Esophagus squamous epithelium (tissue), 5 donors: ENCODE measurements at regions not wholly inside any gene's neighbourhood (a gene's known extent, or its start where the extent isn't known, plus 50 kb on each side); places are given as distances from the start of the nearest gene placed in this dataset.
A peak's percentile ranks its signal among the peaks of the same experiment; 100 is the strongest.

ENCODE experiments used
- DNase-seq: peaks from one replicate; lab custom pipeline; 2025; lab: John Stamatoyannopoulos, UW
- H3K27ac ChIP-seq, 4 donors: fragments of 200-600 bp; sonication (generic); one replicate each; pipeline ENCODE4 v1.5.1; 2016 to 2019; ENCODE audit warnings: mild to moderate bottlenecking in 1 of 4
- H3K27me3 ChIP-seq, 4 donors: fragments of 200-600 bp; sonication (generic); 1 replicate in 3 of 4; 2 replicates in 1 of 4; pipeline versions ENCODE4 v1.5.1 to v1.6.0; 2017 to 2021; ENCODE audit warnings: antibody characterized with exemption in 1 of 4
- H3K36me3 ChIP-seq, 3 donors: fragments of 200-600 bp; sonication (generic); one replicate each; pipeline ENCODE4 v1.5.1; 2016 to 2019
- H3K4me1 ChIP-seq, 3 donors: fragments of 200-600 bp; sonication (generic); one replicate each; pipeline ENCODE4 v1.5.1; 2017 to 2019
- H3K4me3 ChIP-seq, 4 donors: fragments of 200-600 bp; sonication (generic); 1 replicate in 3 of 4; 2 replicates in 1 of 4; pipeline ENCODE4 v1.5.1; 2016 to 2019; ENCODE audit warnings: mild to moderate bottlenecking in 2 of 4, moderate library complexity in 1 of 4
- H3K9me3 ChIP-seq, 3 donors: fragments of 200-600 bp; sonication (generic); one replicate each; pipeline ENCODE4 v1.5.1; 2016 to 2019
- CTCF ChIP-seq, 6 experiments: fragments of 450-650 bp in 4 of 6; fragments of 200-600 bp in 2 of 6; sonication (generic) in 2 of 6; IDR thresholded peaks; one replicate each; pipeline ENCODE4 v1.5.1; 2016 to 2019; ENCODE audit warnings: antibody characterized with exemption in 6 of 6, mild to moderate bottlenecking in 4 of 6, moderate library complexity in 4 of 6
- POLR2A ChIP-seq, 4 donors: fragments of 450-650 bp; IDR thresholded peaks; one replicate each; pipeline ENCODE4 v1.6.1; 2017; ENCODE audit warnings: antibody characterized with exemption in 4 of 4, mild to moderate bottlenecking in 4 of 4, moderate library complexity in 3 of 4
- WGBS, 2 donors: methylation state at CpG; one replicate each; pipeline ENCODE4 v1.1.5; 2018; 5-methylcytosine and 5-hydroxymethylcytosine counted together
- intact Hi-C: fragments of 100-400 bp; cut with DNase I; formaldehyde crosslinking; loops from one replicate; pipeline ENCODE4 v1.15.0; 2022
- donor health status: DM: yes; HTN: yes; CAD: no.

GRCh38 chr12:89040146-89040964, 311.9 kb downstream of the DUSP6 start:
- Histone ChIP-seq H3K36me3 (no peaks in the 10 kb centered on the region), H3K9me3 (no peaks in the 10 kb centered on the region), H3K27me3 (no peaks in the 10 kb centered on the region), H3K27ac (no peak overlapping the region), H3K4me3 (no peak overlapping the region), H3K4me1 (no peaks in the 10 kb centered on the region)
- intact Hi-C loops = no loop called here
- no peak for DNase-seq
- 75 to 86% methylated on average over 4 to 10 of the region's 10 CpGs for WGBS, 2 donors
- TF ChIP-seq CTCF (IDR thresholded peaks at IDR 0.05) (peak in 1 of 6 experiments; percentile 12), POLR2A (IDR thresholded peaks at IDR 0.05) (no peak)

- H3K4me1 ChIP-seq = no peaks in the 10 kb centered on the region
- intact Hi-C loops = no loop called here
- H3K27ac ChIP-seq = no peak overlapping the region
- H3K36me3 ChIP-seq = no peaks in the 10 kb centered on the region
- H3K27me3 ChIP-seq = no peaks in the 10 kb centered on the region
- 72 to 85% methylated on average over 2 to 4 of the region's 4 CpGs for WGBS, 2 donors
- no peak for DNase-seq
- H3K4me3 ChIP-seq = no peak overlapping the region
- TF ChIP-seq POLR2A (IDR thresholded peaks at IDR 0.05) = no peak
- TF ChIP-seq CTCF (IDR thresholded peaks at IDR 0.05) = no peak
- H3K9me3 ChIP-seq = no peaks in the 10 kb centered on the region
These were observed 313.3 kb downstream of the DUSP6 start for GRCh38 chr12:89038831-89039512.

GRCh38 chr12:89033062-89033461, 319.2 kb downstream of the DUSP6 start:
- Histone ChIP-seq H3K27me3 (peaks cover 0 to 7% (median 0%) of the 10 kb centered on the region in 4 donors), H3K36me3 (no peaks in the 10 kb centered on the region), H3K4me3 (no peak overlapping the region), H3K27ac (no peak overlapping the region), H3K9me3 (no peaks in the 10 kb centered on the region), H3K4me1 (no peaks in the 10 kb centered on the region)
- no peak for DNase-seq
- intact Hi-C loops = no loop called here
- no peak for TF ChIP-seq POLR2A (IDR thresholded peaks at IDR 0.05)
- TF ChIP-seq CTCF (IDR thresholded peaks at IDR 0.05) = no peak
- 87 to 100% methylated on average over 3 of the region's 3 CpGs for WGBS, 2 donors

- H3K27ac ChIP-seq = no peak overlapping the region
- TF ChIP-seq CTCF (IDR thresholded peaks at IDR 0.05) = no peak
- no peak for TF ChIP-seq POLR2A (IDR thresholded peaks at IDR 0.05)
- 92 to 95% methylated on average over 2 of the region's 2 CpGs for WGBS, 2 donors
- no peaks in the 10 kb centered on the region for H3K36me3 ChIP-seq
- H3K9me3 ChIP-seq = no peaks in the 10 kb centered on the region
- H3K4me3 ChIP-seq = no peak overlapping the region
- peaks cover 0 to 7% (median 0%) of the 10 kb centered on the region in 4 donors for H3K27me3 ChIP-seq
- H3K4me1 ChIP-seq = no peaks in the 10 kb centered on the region
- DNase-seq = no peak
- intact Hi-C loops = no loop called here
These were observed 322.3 kb downstream of the DUSP6 start for GRCh38 chr12:89029961-89030360.

- H3K36me3 ChIP-seq = no peaks in the 10 kb centered on the region
- peaks cover 0 to 3% (median 2%) of the 10 kb centered on the region in 3 donors for H3K4me1 ChIP-seq
- intact Hi-C loops = no loop called here
- H3K9me3 ChIP-seq = no peaks in the 10 kb centered on the region
- DNase-seq = no peak
- no peak for TF ChIP-seq POLR2A (IDR thresholded peaks at IDR 0.05)
- no peak overlapping the region for H3K4me3 ChIP-seq
- WGBS, 2 donors = 73 to 82% methylated on average over 4 of the region's 4 CpGs
- H3K27me3 ChIP-seq = no peaks in the 10 kb centered on the region
- H3K27ac ChIP-seq = no peak overlapping the region
These were observed 327.7 kb downstream of the DUSP6 start for GRCh38 chr12:89024580-89024979.
